ENCODE measurements at regions not wholly inside any gene's neighbourhood (a gene's known extent, or its start where the extent isn't known, plus 50 kb on each side); places are given as distances from the start of the nearest gene placed in this dataset.

- Histone ChIP-seq H3K27me3 (replicated peaks; ENCODE audit: control insufficient read depth, insufficient read depth, low read length) (no peaks in the 10 kb centered on the region; the same call in 1 of the 2 replicates), H3K4me1 (no peaks in the 10 kb centered on the region), H3K4me3 (ENCODE audit: low read depth, low read length) (no peak overlapping the region), H3K9me3 (no peaks in the 10 kb centered on the region), H3K36me3 (ENCODE audit: control insufficient read depth, insufficient read depth, low read length) (no peaks in the 10 kb centered on the region)
- no peaks in the 10 kb centered on the region for H3K9me3 Mint-ChIP-seq (ENCODE audit: unreplicated experiment)
- ChIA-PET POLR2A (no interaction called here), CTCF (interaction anchor here (0.6 kb wide), 1 partner anchor 215 kb away, joined by 3 read pairs; no protein-coding TSS in a partner anchor)
- BruUV-seq (replicated peaks): no TSS peak
- no peak for TF ChIP-seq CTCF (IDR thresholded peaks at IDR 0.05; ENCODE audit: insufficient read depth in 1 of 2, low read depth in 1 of 2, low read length in 1 of 2, severe bottlenecking in 1 of 2, unreplicated experiment in 1 of 2)
- H3K36me3 Mint-ChIP-seq (ENCODE audit: insufficient read depth, unreplicated experiment): peaks cover 6% of the 10 kb centered on the region
- DNase-seq: peak in 1 of 2 experiments; percentile 24
- H3K4me1 Mint-ChIP-seq (ENCODE audit: low read depth, unreplicated experiment): peaks cover 8% of the 10 kb centered on the region
- peaks cover 16% of the 10 kb centered on the region for H3K27me3 Mint-ChIP-seq (ENCODE audit: insufficient read depth, unreplicated experiment)
- no peak overlapping the region for H3K27ac Mint-ChIP-seq (ENCODE audit: unreplicated experiment)
- intact Hi-C loops (cut with micrococcal nuclease; ENCODE audit: unreplicated experiment): no loop called here
- H3K4me3 Mint-ChIP-seq (ENCODE audit: unreplicated experiment): no peak overlapping the region
Measured at GRCh38 chr7:155405399-155406318, 52.3 kb upstream of the EN2 start.

- ChIA-PET POLR2A (no interaction called here), CTCF (no interaction called here)
- Histone ChIP-seq H3K4me1 (no peaks in the 10 kb centered on the region), H3K9me3 (no peaks in the 10 kb centered on the region), H3K27me3 (replicated peaks; ENCODE audit: control insufficient read depth, insufficient read depth, low read length) (no peaks in the 10 kb centered on the region; the same call in 1 of the 2 replicates), H3K36me3 (ENCODE audit: control insufficient read depth, insufficient read depth, low read length) (no peaks in the 10 kb centered on the region), H3K4me3 (ENCODE audit: low read depth, low read length) (no peak overlapping the region)
- Mint-ChIP-seq H3K4me1 (ENCODE audit: low read depth, unreplicated experiment) (peaks cover 8% of the 10 kb centered on the region), H3K27ac (ENCODE audit: unreplicated experiment) (no peak overlapping the region), H3K4me3 (ENCODE audit: unreplicated experiment) (no peak overlapping the region), H3K9me3 (ENCODE audit: unreplicated experiment) (no peaks in the 10 kb centered on the region), H3K36me3 (ENCODE audit: insufficient read depth, unreplicated experiment) (peaks cover 8% of the 10 kb centered on the region), H3K27me3 (ENCODE audit: insufficient read depth, unreplicated experiment) (peaks cover 10% of the 10 kb centered on the region)
- TF ChIP-seq CTCF (IDR thresholded peaks at IDR 0.05; ENCODE audit: insufficient read depth in 1 of 2, low read depth in 1 of 2, low read length in 1 of 2, severe bottlenecking in 1 of 2, unreplicated experiment in 1 of 2): no peak
- intact Hi-C loops (cut with micrococcal nuclease; ENCODE audit: unreplicated experiment): no loop called here
- BruUV-seq (replicated peaks): no TSS peak
- DNase-seq: no peak
Measured at GRCh38 chr7:155407799-155408198, 50.1 kb upstream of the EN2 start.
